SK-N-MC (cell line): ENCODE measurements at regions not wholly inside any gene's neighbourhood (a gene's known extent, or its start where the extent isn't known, plus 50 kb on each side); places are given as distances from the start of the nearest gene placed in this dataset.

ENCODE experiments used
- EZH2 ChIP-seq: fragments of 200-600 bp; sonication (generic); IDR thresholded peaks from one replicate; pipeline ENCODE4 v1.6.1; 2017; ENCODE audit warnings: antibody characterized with exemption
- POLR2AphosphoS5 ChIP-seq: IDR thresholded peaks from 2 replicates; pipeline ENCODE4 v1.6.1; 2012; ENCODE audit warnings: mild to moderate bottlenecking, low read depth, low read length, borderline replicate concordance

DNA sequence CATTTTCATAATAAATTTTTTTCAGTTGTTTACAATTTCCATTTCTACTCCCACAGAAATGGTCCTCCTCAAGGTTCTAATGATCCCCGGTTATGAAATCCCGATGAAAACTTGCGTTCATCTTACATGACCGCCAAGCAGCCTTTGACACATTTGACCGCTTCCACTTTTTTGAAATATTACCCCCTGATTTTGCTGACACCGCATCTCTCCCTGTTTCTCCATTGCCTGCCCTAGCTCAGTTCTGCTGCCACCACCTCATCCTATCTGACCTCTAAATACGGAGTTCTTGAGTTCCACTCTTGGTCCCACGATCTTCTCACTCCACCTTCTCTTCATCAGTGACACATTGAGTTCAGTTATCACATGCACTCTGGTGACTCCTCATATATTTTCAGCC lies 74.1 kb downstream of the SLC35B3 start:
- no peak for TF ChIP-seq EZH2
- no peak for TF ChIP-seq POLR2AphosphoS5
